GM12878 (cell line): ENCODE measurements at regions not wholly inside any gene's neighbourhood (a gene's known extent, or its start where the extent isn't known, plus 50 kb on each side); places are given as distances from the start of the nearest gene placed in this dataset.

Experiments used
- ATAC-seq: fragments of 200-7000 bp; cut with Tn5 transposase; 3 replicates; pipeline ENCODE4 v1.9.1; 2020; ENCODE audit warnings: mild to moderate bottlenecking, moderate library complexity
- BruUV-seq: library from RNA; stranded (reverse); fragments of 400-500 nt; replicated peaks from 2 replicates; lab custom pipeline; 2021; lab: Mats Ljungman, UMichigan
- CTCF ChIA-PET: fragments of 300-600 bp; sonication (Branson Sonifier 250); formaldehyde crosslinking; extraction: SDS; loops from one replicate; lab custom pipeline; 2021; ENCODE audit warnings: inconsistent platforms; lab: Yijun Ruan, JAX
- POLR2A ChIA-PET: fragments of 350-600 bp; formaldehyde crosslinking; extraction: SDS; loops from one replicate; lab custom pipeline; 2021; ENCODE audit warnings: inconsistent platforms; lab: Charles Lee
- RAD21 ChIA-PET: fragments of 300-600 bp; sonication (Branson Sonifier 250); formaldehyde crosslinking; loops from one replicate; lab custom pipeline; 2023; ENCODE audit warnings: antibody characterized with exemption; ENCODE audit not compliant: unreplicated experiment; lab: Charles Lee
- SMC1A ChIA-PET: fragments of 300-600 bp; sonication (Branson Sonifier 250); formaldehyde crosslinking; loops from one replicate; lab custom pipeline; 2023; ENCODE audit not compliant: unreplicated experiment, uncharacterized antibody; lab: Charles Lee
- DNase-seq: peaks from one replicate; pipeline ENCODE4 v3.0.0-alpha.2; 2011; ENCODE audit warnings: low read depth, low spot score
- FAIRE-seq: peaks from 3 replicates; lab custom pipeline; 2011; peaks lifted over from hg19 to GRCh38; lab: Jason Lieb, UNC
- H2AFZ ChIP-seq: 2 replicates; pipeline ENCODE4 v1.6.0; 2011; ENCODE audit warnings: low read depth, low read length, control low read depth; ENCODE audit not compliant: control insufficient read depth
- H3K27ac ChIP-seq: 2 replicates; pipeline ENCODE4 v1.5.1; 2011; ENCODE audit warnings: control low read depth; ENCODE audit not compliant: control insufficient read depth, insufficient read depth
- H3K27me3 ChIP-seq, 2 experiments: replicated peaks in 1 of 2; 2 replicates each; pipeline versions ENCODE4 v1.6.0 to v1.6.1; 2011; ENCODE audit warnings: low read length in 1 of 2; ENCODE audit not compliant: control insufficient read depth in 2 of 2, insufficient read depth in 2 of 2
- H3K36me3 ChIP-seq, 2 experiments: 2 replicates each; pipeline ENCODE4 v1.5.1; 2011; ENCODE audit warnings: low read length in 1 of 2; ENCODE audit not compliant: control insufficient read depth in 2 of 2, insufficient read depth in 2 of 2
- H3K4me1 ChIP-seq: 2 replicates; pipeline ENCODE4 v1.6.1; 2011; ENCODE audit warnings: mild to moderate bottlenecking, low read length, moderate library complexity, mixed read lengths; ENCODE audit not compliant: control insufficient read depth, insufficient read depth
- H3K4me2 ChIP-seq: 2 replicates; pipeline ENCODE4 v1.6.0; 2011; ENCODE audit warnings: control low read depth; ENCODE audit not compliant: control insufficient read depth, insufficient read depth
- H3K4me3 ChIP-seq: fragments of 200-600 bp; sonication (generic); 2 replicates; pipeline ENCODE4 v1.5.1; 2016
- H3K79me2 ChIP-seq: 2 replicates; pipeline ENCODE4 v1.6.0; 2011; ENCODE audit warnings: low read length; ENCODE audit not compliant: control insufficient read depth, insufficient read depth
- H3K9ac ChIP-seq: 2 replicates; pipeline ENCODE4 v1.8.0; 2011; ENCODE audit warnings: low read length, control low read depth, mixed read lengths; ENCODE audit not compliant: control insufficient read depth, insufficient read depth
- H3K9me3 ChIP-seq: replicated peaks from 3 replicates; pipeline ENCODE4 v1.5.1; 2011; ENCODE audit warnings: mild to moderate bottlenecking, low read length; ENCODE audit not compliant: control insufficient read depth, insufficient read depth
- H4K20me1 ChIP-seq: 2 replicates; pipeline ENCODE4 v1.6.0; 2011; ENCODE audit not compliant: control insufficient read depth, insufficient read depth
- E2F8 ChIP-seq: fragments of 450-650 bp; IDR thresholded peaks from 2 replicates; pipeline ENCODE4 v1.6.1; 2018; ENCODE audit warnings: mild to moderate bottlenecking, low read depth, moderate library complexity; ENCODE audit not compliant: partially characterized antibody
- LARP7 ChIP-seq: fragments of 450-650 bp; IDR thresholded peaks from 2 replicates; pipeline ENCODE4 v1.6.1; 2017; ENCODE audit warnings: mild to moderate bottlenecking
- PAX8 ChIP-seq: fragments of 450-650 bp; IDR thresholded peaks from 2 replicates; pipeline ENCODE4 v1.6.1; 2017; ENCODE audit warnings: mild to moderate bottlenecking, moderate library complexity
- RCOR1 ChIP-seq: conservative IDR thresholded peaks from 2 replicates; pipeline ENCODE4 v1.6.1; 2012; ENCODE audit warnings: low read depth, low read length, improper control_type of control experiment
- USF1 ChIP-seq: IDR thresholded peaks from 2 replicates; pipeline ENCODE4 v1.6.1; 2011; ENCODE audit warnings: borderline replicate concordance, low read depth, mild to moderate bottlenecking, moderate library complexity, mixed read lengths, low read length; ENCODE audit not compliant: insufficient read depth; ENCODE audit errors: extremely low read length
- WGBS: methylation state at CpG from one replicate; pipeline ENCODE4 v1.1.6; 2016; ENCODE audit warnings: low lambda C conversion rate; ENCODE audit not compliant: insufficient replicate concordance, insufficient coverage; ENCODE audit errors: missing lambda C conversion rate; 5-methylcytosine and 5-hydroxymethylcytosine counted together
- in situ Hi-C: fragments of 300-500 bp; cut with MboI; formaldehyde crosslinking; loops from 9 replicates; pipeline ENCODE4 v1.14.3; 2018; ENCODE audit warnings: mixed read lengths
- intact Hi-C: fragments of 100-400 bp; cut with micrococcal nuclease; formaldehyde crosslinking; loops from one replicate; pipeline ENCODE4 v1.14.2; 2022; ENCODE audit not compliant: unreplicated experiment

- Histone ChIP-seq H3K4me3 (no peak overlapping the region), H3K9ac (no peak overlapping the region), H3K79me2 (no peaks in the 10 kb centered on the region), H3K27me3 (no peaks in the 10 kb centered on the region), H3K4me2 (no peak overlapping the region), H3K9me3 (no peaks in the 10 kb centered on the region), H2AFZ (no peak overlapping the region), H3K4me1 (no peaks in the 10 kb centered on the region), H3K36me3 (no peaks in the 10 kb centered on the region), H3K27ac (no peak overlapping the region)
- in situ Hi-C loops (no loop called here), intact Hi-C loops (no loop called here)
- ChIA-PET SMC1A (no interaction called here), POLR2A (no interaction called here), RAD21 (no interaction called here), CTCF (no interaction called here)
- WGBS, result 33% methylated on average over 1 of the region's 1 CpG
- no peak for ATAC-seq
- FAIRE-seq, result no peak
- no TSS peak for BruUV-seq
- TF ChIP-seq LARP7 (no peak), USF1 (no peak), RCOR1 (no peak), E2F8 (no peak), PAX8 (no peak)
- TF ChIP-seq, all 136 proteins: peak for 0
- no peak for DNase-seq
- no peaks in the 10 kb centered on the region for H4K20me1 ChIP-seq
Measured at GRCh38 chr6:85186546-85187175, 263.2 kb upstream of the NT5E start.
